SK-N-SH treated with all-trans-retinoic acid at 6 μM for 48 hours (cell line): ENCODE measurements at regions not wholly inside any gene's neighbourhood (a gene's known extent, or its start where the extent isn't known, plus 50 kb on each side); places are given as distances from the start of the nearest gene placed in this dataset.

ENCODE experiments used
- CREB5 ChIP-seq: fragments of 250-450 bp; sonication (Bioruptor Pico); IDR thresholded peaks from 2 replicates; pipeline ENCODE4 v1.5.1; 2020; ENCODE audit warnings: low read depth, mild to moderate bottlenecking, moderate library complexity
- CSRNP3 ChIP-seq: fragments of 250-450 bp; sonication (Bioruptor Pico); IDR thresholded peaks from 2 replicates; pipeline ENCODE4 v1.5.1; 2021; ENCODE audit warnings: mild to moderate bottlenecking, moderate library complexity
- OSR1 ChIP-seq: fragments of 250-450 bp; sonication (Bioruptor Pico); IDR thresholded peaks from 2 replicates; pipeline ENCODE4 v1.8.0; 2022; ENCODE audit warnings: moderate library complexity, mild to moderate bottlenecking, inconsistent platforms
- PATZ1 ChIP-seq: fragments of 250-450 bp; sonication (Bioruptor Pico); IDR thresholded peaks from 2 replicates; pipeline ENCODE4 v1.8.0; 2020; ENCODE audit warnings: mild to moderate bottlenecking, moderate library complexity, borderline replicate concordance
- PPARA ChIP-seq: fragments of 250-450 bp; sonication (Bioruptor Pico); IDR thresholded peaks from 2 replicates; pipeline ENCODE4 v1.5.0; 2020; ENCODE audit warnings: mild to moderate bottlenecking, borderline replicate concordance
- TCF4 ChIP-seq: fragments of 250-450 bp; sonication (Bioruptor Pico); IDR thresholded peaks from 2 replicates; pipeline ENCODE4 v1.8.0; 2021; ENCODE audit warnings: mild to moderate bottlenecking, moderate library complexity, borderline replicate concordance
- TOX ChIP-seq: fragments of 250-450 bp; sonication (Bioruptor Pico); IDR thresholded peaks from 2 replicates; pipeline ENCODE4 v1.8.0; 2021; ENCODE audit warnings: mild to moderate bottlenecking, moderate library complexity, borderline replicate concordance

GRCh38 chr6:146914489-146915483 is 289.4 kb upstream of the STXBP5 start:
- TF ChIP-seq PATZ1 (CRISPR knock-in tag): peak; percentile 27; the same call in 1 of the 2 replicates
- TF ChIP-seq TOX (CRISPR knock-in tag): no peak
- TF ChIP-seq CREB5 (CRISPR knock-in tag): 0 out of 2 replicates have a peak, but pooled peaks have one; percentile 11
- no peak for TF ChIP-seq TCF4 (CRISPR knock-in tag)
- TF ChIP-seq CSRNP3 (CRISPR knock-in tag): no peak
- no peak for TF ChIP-seq OSR1 (CRISPR knock-in tag)
- no peak for TF ChIP-seq PPARA (CRISPR knock-in tag)
